HEK293 (cell line): ENCODE measurements at regions not wholly inside any gene's neighbourhood (a gene's known extent, or its start where the extent isn't known, plus 50 kb on each side); places are given as distances from the start of the nearest gene placed in this dataset.

Experiments used
- BCL11A ChIP-seq: fragments of 450-650 bp; formaldehyde crosslinking; IDR thresholded peaks from 2 replicates; pipeline ENCODE4 v1.5.1; 2016; ENCODE audit warnings: low read depth, missing biosample characterization, missing genetic modification characterization
- BCL11B ChIP-seq: fragments of 450-650 bp; formaldehyde crosslinking; IDR thresholded peaks from 2 replicates; pipeline ENCODE4 v1.5.1; 2016; ENCODE audit warnings: low read depth, missing biosample characterization, missing genetic modification characterization
- GFI1B ChIP-seq: fragments of 450-650 bp; formaldehyde crosslinking; IDR thresholded peaks from 2 replicates; pipeline ENCODE4 v1.5.1; 2016; ENCODE audit warnings: missing biosample characterization, missing genetic modification characterization
- KLF16 ChIP-seq: fragments of 450-650 bp; formaldehyde crosslinking; IDR thresholded peaks from 2 replicates; pipeline ENCODE4 v1.5.1; 2017; ENCODE audit warnings: missing biosample characterization, missing genetic modification characterization
- MEIS1 ChIP-seq: sonication (generic); formaldehyde crosslinking; IDR thresholded peaks from 2 replicates; pipeline ENCODE4 v1.8.1; 2022; ENCODE audit warnings: missing genetic modification reagents, mild to moderate bottlenecking, borderline replicate concordance
- MYNN ChIP-seq: fragments of 450-650 bp; formaldehyde crosslinking; IDR thresholded peaks from 2 replicates; pipeline ENCODE4 v1.5.1; 2016; ENCODE audit warnings: missing biosample characterization, missing genetic modification characterization, borderline replicate concordance
- ZBTB17 ChIP-seq: fragments of 450-650 bp; formaldehyde crosslinking; IDR thresholded peaks from 2 replicates; pipeline ENCODE4 v1.5.1; 2016; ENCODE audit warnings: missing biosample characterization, missing genetic modification characterization
- ZFP3 ChIP-seq: fragments of 450-650 bp; formaldehyde crosslinking; IDR thresholded peaks from 2 replicates; pipeline ENCODE4 v1.5.1; 2016; ENCODE audit warnings: low read depth, missing biosample characterization, missing genetic modification characterization
- ZNF223 ChIP-seq: fragments of 450-650 bp; formaldehyde crosslinking; IDR thresholded peaks from 2 replicates; pipeline ENCODE4 v1.5.1; 2016; ENCODE audit warnings: missing biosample characterization, missing genetic modification characterization
- ZNF777 ChIP-seq: fragments of 450-650 bp; formaldehyde crosslinking; IDR thresholded peaks from 2 replicates; pipeline ENCODE4 v1.5.1; 2017; ENCODE audit warnings: missing biosample characterization, missing genetic modification characterization, borderline replicate concordance
- TF ChIP-seq, protein P1 (sequence below): fragments of 450-650 bp; formaldehyde crosslinking; IDR thresholded peaks from 2 replicates; pipeline ENCODE4 v1.5.1; 2016; ENCODE audit warnings: missing biosample characterization, missing genetic modification characterization

- no peak for TF ChIP-seq ZNF223 (tag by site-specific recombination)
- TF ChIP-seq, protein P1, sequence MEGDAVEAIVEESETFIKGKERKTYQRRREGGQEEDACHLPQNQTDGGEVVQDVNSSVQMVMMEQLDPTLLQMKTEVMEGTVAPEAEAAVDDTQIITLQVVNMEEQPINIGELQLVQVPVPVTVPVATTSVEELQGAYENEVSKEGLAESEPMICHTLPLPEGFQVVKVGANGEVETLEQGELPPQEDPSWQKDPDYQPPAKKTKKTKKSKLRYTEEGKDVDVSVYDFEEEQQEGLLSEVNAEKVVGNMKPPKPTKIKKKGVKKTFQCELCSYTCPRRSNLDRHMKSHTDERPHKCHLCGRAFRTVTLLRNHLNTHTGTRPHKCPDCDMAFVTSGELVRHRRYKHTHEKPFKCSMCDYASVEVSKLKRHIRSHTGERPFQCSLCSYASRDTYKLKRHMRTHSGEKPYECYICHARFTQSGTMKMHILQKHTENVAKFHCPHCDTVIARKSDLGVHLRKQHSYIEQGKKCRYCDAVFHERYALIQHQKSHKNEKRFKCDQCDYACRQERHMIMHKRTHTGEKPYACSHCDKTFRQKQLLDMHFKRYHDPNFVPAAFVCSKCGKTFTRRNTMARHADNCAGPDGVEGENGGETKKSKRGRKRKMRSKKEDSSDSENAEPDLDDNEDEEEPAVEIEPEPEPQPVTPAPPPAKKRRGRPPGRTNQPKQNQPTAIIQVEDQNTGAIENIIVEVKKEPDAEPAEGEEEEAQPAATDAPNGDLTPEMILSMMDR (tag by site-specific recombination): no peak
- TF ChIP-seq ZFP3: no peak
- TF ChIP-seq BCL11A: no peak
- TF ChIP-seq ZBTB17 (tag by site-specific recombination): no peak
- TF ChIP-seq MYNN (tag by site-specific recombination): no peak
- no peak for TF ChIP-seq BCL11B (tag by site-specific recombination)
- TF ChIP-seq ZNF777: no peak
- TF ChIP-seq GFI1B (tag by site-specific recombination): no peak
- TF ChIP-seq MEIS1 (CRISPR knock-in tag): no peak
- TF ChIP-seq KLF16 (tag by site-specific recombination): no peak
Observed at GRCh38 chr20:24163506-24163905, 174.9 kb upstream of the GGTLC1 start.
